PC-3 (cell line): ENCODE measurements at regions not wholly inside any gene's neighbourhood (a gene's known extent, or its start where the extent isn't known, plus 50 kb on each side); places are given as distances from the start of the nearest gene placed in this dataset.

Experiments
- EZH2 ChIP-seq: fragments of 300-600 bp; sonication (generic); IDR thresholded peaks from one replicate; pipeline ENCODE4 v1.6.1; 2017; ENCODE audit warnings: antibody characterized with exemption, mild to moderate bottlenecking, low read length; ENCODE audit not compliant: unreplicated experiment
- EZH2phosphoT487 ChIP-seq: fragments of 300-600 bp; sonication (generic); IDR thresholded peaks from 2 replicates; pipeline ENCODE4 v1.6.1; 2018; ENCODE audit warnings: mild to moderate bottlenecking, antibody characterized with exemption, low read length, borderline replicate concordance
- TF ChIP-seq, protein P1 (sequence below): fragments of 300-600 bp; sonication (generic); conservative IDR thresholded peaks from 2 replicates; pipeline ENCODE4 v1.5.1; 2017; ENCODE audit warnings: antibody characterized with exemption, low read depth, mild to moderate bottlenecking, low read length

DNA sequence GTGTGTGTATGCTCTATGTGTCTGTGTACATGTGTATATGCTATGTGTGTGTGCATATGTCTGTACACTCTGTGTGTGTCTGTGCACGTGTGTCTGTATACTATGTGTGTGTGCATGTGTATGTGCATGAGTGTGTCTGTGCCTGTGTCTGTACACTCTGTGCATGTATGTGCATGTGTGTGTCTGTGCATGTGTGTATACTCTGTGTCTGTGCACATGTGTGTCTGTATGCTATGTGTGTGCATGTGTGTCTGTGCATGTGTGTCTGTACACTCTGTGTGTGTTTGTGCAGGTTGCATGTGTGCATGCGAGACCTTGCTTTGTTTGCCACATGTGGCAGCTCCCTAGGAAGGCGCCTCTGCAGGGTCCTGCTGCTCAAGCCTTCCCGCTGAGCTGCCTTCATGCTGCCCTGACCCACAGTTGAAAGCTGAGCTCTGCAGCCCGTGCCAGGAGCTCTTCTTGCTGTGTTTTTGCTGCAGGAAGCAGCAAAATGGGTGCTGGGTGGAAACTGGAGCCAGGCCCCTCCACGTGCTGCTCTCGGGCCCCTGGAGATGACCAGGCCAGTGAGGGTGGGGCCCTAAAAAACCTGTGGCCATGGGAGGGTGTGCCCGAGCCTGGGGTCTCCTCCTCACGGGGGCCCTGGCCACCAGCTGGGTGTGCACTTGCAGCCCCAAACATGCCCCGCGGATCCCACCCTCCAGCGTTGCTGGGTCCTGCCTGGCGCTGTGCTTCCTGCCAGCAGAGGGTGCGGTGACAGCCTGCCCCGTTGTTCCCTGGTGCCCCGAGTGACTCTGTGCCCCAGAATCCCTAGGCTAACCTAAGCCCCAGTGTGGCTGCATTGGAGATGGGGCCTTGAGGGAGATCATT is 109.1 kb downstream of the DACT2 start:
- TF ChIP-seq, protein P1, sequence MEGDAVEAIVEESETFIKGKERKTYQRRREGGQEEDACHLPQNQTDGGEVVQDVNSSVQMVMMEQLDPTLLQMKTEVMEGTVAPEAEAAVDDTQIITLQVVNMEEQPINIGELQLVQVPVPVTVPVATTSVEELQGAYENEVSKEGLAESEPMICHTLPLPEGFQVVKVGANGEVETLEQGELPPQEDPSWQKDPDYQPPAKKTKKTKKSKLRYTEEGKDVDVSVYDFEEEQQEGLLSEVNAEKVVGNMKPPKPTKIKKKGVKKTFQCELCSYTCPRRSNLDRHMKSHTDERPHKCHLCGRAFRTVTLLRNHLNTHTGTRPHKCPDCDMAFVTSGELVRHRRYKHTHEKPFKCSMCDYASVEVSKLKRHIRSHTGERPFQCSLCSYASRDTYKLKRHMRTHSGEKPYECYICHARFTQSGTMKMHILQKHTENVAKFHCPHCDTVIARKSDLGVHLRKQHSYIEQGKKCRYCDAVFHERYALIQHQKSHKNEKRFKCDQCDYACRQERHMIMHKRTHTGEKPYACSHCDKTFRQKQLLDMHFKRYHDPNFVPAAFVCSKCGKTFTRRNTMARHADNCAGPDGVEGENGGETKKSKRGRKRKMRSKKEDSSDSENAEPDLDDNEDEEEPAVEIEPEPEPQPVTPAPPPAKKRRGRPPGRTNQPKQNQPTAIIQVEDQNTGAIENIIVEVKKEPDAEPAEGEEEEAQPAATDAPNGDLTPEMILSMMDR, result no peak
- TF ChIP-seq EZH2 (no peak), EZH2phosphoT487 (no peak)
